Nephron (organoid): ENCODE measurements at regions not wholly inside any gene's neighbourhood (a gene's known extent, or its start where the extent isn't known, plus 50 kb on each side); places are given as distances from the start of the nearest gene placed in this dataset.

Experiments
- H3K27ac Mint-ChIP-seq, 3 experiments: 2 replicates each; pipeline ENCODE4 v1.8.0; 2020; ENCODE audit warnings: mixed read lengths in 3 of 3, mild to moderate bottlenecking in 2 of 3, moderate library complexity in 1 of 3
- H3K27me3 Mint-ChIP-seq: 2 replicates; pipeline ENCODE4 v1.8.0; 2021; ENCODE audit warnings: low read depth, mild to moderate bottlenecking, moderate library complexity, mixed read lengths
- H3K36me3 Mint-ChIP-seq: 2 replicates; pipeline ENCODE4 v1.8.0; 2020; ENCODE audit warnings: low read depth, mixed read lengths
- H3K4me1 Mint-ChIP-seq: 2 replicates; pipeline ENCODE4 v1.8.0; 2020; ENCODE audit warnings: mixed read lengths
- H3K4me3 Mint-ChIP-seq, 3 experiments: 2 replicates each; pipeline ENCODE4 v1.8.0; 2020; ENCODE audit warnings: mild to moderate bottlenecking in 3 of 3, mixed read lengths in 3 of 3, moderate library complexity in 2 of 3
- H3K9me3 Mint-ChIP-seq: 2 replicates; pipeline ENCODE4 v1.8.0; 2020; ENCODE audit warnings: mixed read lengths
- TF ChIP-seq, protein P1 (sequence below), 3 experiments: fragments of 200-600 bp; sonication (generic); IDR thresholded peaks; one replicate each; pipeline ENCODE4 v1.5.0; 2021; ENCODE audit warnings: antibody characterized with exemption in 3 of 3; ENCODE audit not compliant: unreplicated experiment in 3 of 3

DNA sequence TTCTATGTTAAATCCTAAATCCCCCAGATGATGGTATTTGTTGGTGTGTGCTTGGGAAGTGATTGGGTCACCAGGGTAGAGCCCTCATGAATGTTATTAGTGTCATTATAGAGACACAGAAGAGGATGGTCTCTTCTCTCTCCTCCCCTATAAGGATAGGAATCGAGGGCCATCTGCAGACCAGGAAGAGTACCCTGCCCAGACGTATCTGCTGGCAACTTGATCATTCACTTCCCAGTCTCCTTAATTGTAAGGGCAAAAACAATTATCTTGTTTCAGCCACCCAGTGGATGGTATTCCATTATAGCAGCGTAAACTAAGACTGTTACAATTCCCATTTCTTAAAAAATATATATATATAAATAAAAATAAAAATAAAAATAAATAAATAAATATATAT, 892.2 kb downstream of the SI start:
- Mint-ChIP-seq H3K4me3 (no peak overlapping the region), H3K9me3 (peaks cover 12% of the 10 kb centered on the region), H3K27me3 (no peaks in the 10 kb centered on the region), H3K36me3 (no peaks in the 10 kb centered on the region), H3K4me1 (no peaks in the 10 kb centered on the region), H3K27ac (no peak overlapping the region)
- TF ChIP-seq, protein P1, sequence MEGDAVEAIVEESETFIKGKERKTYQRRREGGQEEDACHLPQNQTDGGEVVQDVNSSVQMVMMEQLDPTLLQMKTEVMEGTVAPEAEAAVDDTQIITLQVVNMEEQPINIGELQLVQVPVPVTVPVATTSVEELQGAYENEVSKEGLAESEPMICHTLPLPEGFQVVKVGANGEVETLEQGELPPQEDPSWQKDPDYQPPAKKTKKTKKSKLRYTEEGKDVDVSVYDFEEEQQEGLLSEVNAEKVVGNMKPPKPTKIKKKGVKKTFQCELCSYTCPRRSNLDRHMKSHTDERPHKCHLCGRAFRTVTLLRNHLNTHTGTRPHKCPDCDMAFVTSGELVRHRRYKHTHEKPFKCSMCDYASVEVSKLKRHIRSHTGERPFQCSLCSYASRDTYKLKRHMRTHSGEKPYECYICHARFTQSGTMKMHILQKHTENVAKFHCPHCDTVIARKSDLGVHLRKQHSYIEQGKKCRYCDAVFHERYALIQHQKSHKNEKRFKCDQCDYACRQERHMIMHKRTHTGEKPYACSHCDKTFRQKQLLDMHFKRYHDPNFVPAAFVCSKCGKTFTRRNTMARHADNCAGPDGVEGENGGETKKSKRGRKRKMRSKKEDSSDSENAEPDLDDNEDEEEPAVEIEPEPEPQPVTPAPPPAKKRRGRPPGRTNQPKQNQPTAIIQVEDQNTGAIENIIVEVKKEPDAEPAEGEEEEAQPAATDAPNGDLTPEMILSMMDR (IDR thresholded peaks at IDR 0.05; ENCODE audit: unreplicated experiment in 3 of 3) = no peak

DNA sequence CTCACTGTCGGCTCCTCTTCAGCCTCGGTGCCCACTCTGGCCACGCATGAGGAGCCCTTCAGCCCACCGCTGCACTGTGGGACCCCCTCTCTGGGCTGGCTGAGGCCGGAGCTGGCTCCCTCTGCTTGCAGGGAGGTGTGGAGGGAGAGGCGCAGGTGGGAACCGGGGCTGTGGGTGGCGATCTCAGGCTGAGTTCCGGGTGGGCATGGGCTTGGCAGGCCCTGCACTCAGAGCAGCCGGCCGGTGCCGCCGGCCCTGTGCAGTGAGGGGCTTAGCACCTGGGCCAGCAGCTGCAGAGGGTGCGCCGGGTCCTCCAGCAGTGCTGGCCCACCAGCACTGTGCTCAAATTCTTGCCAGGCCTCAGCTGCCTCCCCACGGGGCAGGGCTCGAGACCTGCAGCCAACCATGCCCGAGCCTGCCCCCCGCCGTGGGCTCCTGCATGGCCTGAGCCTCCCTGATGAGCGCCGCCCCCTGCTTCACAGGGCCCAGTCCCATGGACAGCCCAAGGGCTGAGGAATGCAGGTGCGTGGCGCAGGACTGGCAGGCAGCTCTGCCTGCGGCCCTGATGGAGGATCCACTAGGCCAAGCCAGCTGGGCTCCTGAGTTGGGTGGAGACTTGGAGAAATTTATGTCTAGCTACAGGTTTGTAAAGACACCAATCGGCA, 899.1 kb downstream of the SI start:
- Mint-ChIP-seq H3K9me3 (peaks cover 9% of the 10 kb centered on the region), H3K27ac (no peak overlapping the region), H3K4me1 (no peaks in the 10 kb centered on the region), H3K27me3 (peaks cover 4% of the 10 kb centered on the region), H3K36me3 (no peaks in the 10 kb centered on the region), H3K4me3 (no peak overlapping the region)
- TF ChIP-seq, protein P1 (IDR thresholded peaks at IDR 0.05; ENCODE audit: unreplicated experiment in 3 of 3) = no peak

DNA sequence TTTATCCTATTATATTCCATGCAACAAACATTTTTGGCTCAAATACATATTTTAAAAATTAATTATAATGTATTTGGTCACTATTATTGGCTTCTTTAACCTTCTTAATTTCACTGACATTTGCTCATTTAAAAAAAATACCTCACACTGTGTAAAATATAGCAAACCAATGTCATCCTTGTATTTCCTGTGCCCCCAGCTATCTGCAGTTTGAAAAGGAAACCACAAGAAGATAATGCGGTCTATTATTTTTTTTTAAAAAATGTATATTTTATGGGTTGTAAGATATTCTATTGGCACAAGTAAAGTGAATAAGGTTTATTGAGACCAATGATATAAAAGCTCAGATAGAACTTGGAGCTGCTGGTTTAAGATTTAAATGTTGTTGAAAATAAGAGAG, 904.2 kb downstream of the SI start:
- Mint-ChIP-seq H3K9me3 (no peaks in the 10 kb centered on the region), H3K27ac (no peak overlapping the region), H3K4me1 (no peaks in the 10 kb centered on the region), H3K27me3 (peaks cover 4% of the 10 kb centered on the region), H3K36me3 (no peaks in the 10 kb centered on the region), H3K4me3 (no peak overlapping the region)
- TF ChIP-seq, protein P1 (IDR thresholded peaks at IDR 0.05; ENCODE audit: unreplicated experiment in 3 of 3) = no peak

DNA sequence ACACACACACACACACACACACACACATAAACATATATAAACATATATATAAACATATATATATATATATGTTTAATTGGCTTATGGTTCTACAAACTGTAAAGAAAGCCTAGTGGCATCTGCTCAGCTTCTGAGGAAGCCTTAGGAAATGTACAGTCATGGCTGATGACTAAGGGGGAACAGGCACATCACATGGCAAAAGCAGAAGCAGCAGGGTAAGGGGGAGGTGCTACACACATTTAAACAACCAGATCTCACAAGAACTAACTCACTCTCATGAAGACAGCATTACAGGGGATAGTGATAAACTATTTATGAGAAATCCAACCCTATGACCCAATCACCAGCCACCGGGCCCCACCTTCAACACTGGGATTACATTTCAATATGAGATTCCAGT, 922.9 kb downstream of the SI start:
- no peaks in the 10 kb centered on the region for H3K4me1 Mint-ChIP-seq
- H3K27me3 Mint-ChIP-seq = no peaks in the 10 kb centered on the region
- no peaks in the 10 kb centered on the region for H3K36me3 Mint-ChIP-seq
- peaks cover 22% of the 10 kb centered on the region for H3K9me3 Mint-ChIP-seq
- TF ChIP-seq, protein P1 (IDR thresholded peaks at IDR 0.05; ENCODE audit: unreplicated experiment in 3 of 3) = no peak
- no peak overlapping the region for H3K4me3 Mint-ChIP-seq
- no peak overlapping the region for H3K27ac Mint-ChIP-seq

DNA sequence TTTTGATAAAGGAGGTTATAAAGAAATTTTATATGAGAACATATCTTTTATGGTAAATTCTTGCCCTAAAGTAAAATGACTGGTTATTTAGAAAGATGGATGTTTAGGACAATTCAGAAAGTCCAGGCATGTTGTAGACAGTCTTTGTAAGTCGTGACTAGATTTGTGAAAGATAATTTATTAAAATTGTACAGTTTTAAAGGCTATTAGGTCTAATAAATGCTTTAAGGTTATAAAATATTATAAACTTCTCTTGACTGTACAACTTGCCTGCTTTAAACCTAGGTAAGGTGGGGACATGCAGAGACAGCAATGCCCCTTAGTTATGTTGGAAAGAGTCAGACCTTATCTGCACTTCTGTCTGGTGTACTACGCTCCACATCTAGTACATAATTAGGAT, 933.5 kb downstream of the SI start:
- Mint-ChIP-seq H3K4me1 (no peaks in the 10 kb centered on the region), H3K36me3 (no peaks in the 10 kb centered on the region), H3K4me3 (no peak overlapping the region), H3K9me3 (peaks cover 41% of the 10 kb centered on the region), H3K27me3 (no peaks in the 10 kb centered on the region), H3K27ac (no peak overlapping the region)
- TF ChIP-seq, protein P1 (IDR thresholded peaks at IDR 0.05; ENCODE audit: unreplicated experiment in 3 of 3) = no peak

DNA sequence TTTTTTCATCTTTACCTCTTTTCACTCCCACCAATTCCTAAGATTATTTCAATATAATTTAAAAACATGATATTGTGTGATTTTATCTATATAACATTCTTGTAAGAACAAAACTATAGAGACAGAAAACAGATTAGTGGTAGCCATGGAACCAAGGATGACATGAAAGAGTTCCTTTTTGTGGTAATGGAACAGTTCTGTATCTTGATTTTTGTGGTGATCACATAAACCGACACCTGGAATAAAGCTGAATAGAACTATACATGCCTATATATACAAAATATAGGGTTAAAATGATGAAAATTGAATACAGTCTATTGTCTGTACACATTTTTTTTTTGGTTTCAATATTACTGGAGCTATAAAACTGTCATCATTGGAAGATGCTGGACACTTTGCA, 945.4 kb downstream of the SI start:
- Mint-ChIP-seq H3K27ac (no peak overlapping the region), H3K4me1 (no peaks in the 10 kb centered on the region), H3K9me3 (peaks cover 4% of the 10 kb centered on the region)

More for the DNA sequence above, 945.4 kb downstream of the SI start:
- Mint-ChIP-seq H3K27me3 (no peaks in the 10 kb centered on the region), H3K4me3 (no peak overlapping the region), H3K36me3 (no peaks in the 10 kb centered on the region)
- TF ChIP-seq, protein P1 (IDR thresholded peaks at IDR 0.05; ENCODE audit: unreplicated experiment in 3 of 3) = no peak
